SHP77 treated with DMSO at 0.1 percent for 48 hours (cell line): ENCODE measurements at regions not wholly inside any gene's neighbourhood (a gene's known extent, or its start where the extent isn't known, plus 50 kb on each side); places are given as distances from the start of the nearest gene placed in this dataset.
"Not testable (repeated sequence)": the region's sequence is repeated elsewhere in the genome, so short reads cannot be mapped to it uniquely, and the experiment has no call there.

ENCODE experiments used
- DNase-seq: peaks from one replicate; lab custom pipeline; 2025; lab: John Stamatoyannopoulos, UW

DNA sequence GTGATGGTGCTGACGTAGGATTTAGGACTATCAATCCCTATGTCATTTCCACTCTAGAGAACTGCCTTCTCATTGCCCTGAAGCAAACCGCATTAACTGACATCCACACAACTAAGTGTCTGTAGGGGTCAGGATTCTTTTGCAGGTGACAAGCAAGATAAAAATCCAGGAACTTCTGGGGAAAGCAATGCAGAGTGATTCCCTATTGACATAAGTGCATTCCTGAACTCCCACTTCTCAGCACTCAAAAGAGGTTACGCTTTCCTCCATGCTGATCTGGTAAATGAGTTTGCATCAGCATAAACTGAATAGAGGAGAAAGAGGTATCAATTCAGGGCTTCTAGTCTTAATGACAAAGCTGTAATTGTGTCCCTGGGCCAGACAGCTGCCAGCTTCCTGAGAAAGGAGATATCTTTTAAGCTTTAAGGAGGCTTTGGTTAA lies 224.6 kb upstream of the ISX start:
- DNase-seq, result no peak

GRCh38 chr22:34841911-34842310 lies 224.0 kb upstream of the ISX start:
- DNase-seq, result no peak

DNA sequence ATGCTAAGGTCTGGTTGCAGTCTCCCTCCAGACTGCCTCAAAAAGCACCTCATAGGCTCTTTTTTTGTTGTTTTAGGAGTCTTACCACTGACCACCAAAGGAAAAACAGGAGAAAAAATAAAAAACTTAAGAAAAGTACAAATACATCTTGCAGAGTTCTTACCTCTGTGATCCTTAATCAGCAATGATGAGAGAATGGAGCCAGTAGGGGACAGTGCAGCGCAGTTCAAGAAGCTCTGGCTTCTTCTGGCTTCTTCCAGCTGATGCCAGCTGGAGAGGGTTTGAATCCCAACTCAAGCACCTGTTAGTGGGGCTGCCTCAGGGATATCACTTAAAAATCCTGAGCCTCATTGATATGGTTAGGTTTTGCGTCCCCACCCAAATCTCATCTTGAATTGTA lies 223.3 kb upstream of the ISX start:
- no peak for DNase-seq

DNA sequence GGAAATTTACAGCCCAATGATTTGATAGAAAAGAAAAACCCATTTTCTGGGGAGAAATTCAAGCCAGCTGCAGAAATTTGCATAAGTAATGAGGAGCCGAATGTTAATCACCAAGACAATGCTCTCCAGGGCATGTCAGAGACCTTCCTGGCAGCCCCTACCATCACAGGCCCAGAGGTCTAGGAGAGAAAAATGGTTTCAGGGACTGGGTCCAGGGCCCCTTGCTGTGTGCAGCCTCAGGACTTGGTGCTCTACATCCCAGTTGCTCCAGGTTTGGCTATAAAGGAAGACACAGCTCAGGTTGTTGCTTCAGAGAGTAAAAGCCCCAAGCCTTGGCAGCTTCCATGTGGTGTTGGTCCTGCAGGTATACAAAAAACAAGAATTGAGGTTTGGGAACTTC lies 222.2 kb upstream of the ISX start:
- DNase-seq, result not testable (repeated sequence)

DNA sequence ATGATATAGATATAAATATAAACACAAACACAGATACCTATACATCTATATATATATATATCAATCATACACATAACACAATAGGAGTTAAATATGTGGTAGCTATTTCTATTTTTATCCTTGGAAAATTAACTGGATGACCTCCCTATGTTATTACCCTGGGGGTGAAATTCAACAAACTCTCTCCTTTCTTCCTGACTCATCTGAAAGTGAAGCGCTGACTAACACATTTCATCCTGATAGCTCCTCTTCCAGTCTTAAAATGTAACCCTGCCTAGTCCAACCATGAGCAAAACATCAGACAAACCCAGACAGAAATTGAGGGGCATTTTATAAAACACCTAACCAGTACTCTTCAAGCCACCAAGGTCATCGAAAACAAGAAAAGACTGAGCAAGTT lies 220.6 kb upstream of the ISX start:
- DNase-seq, result no peak

GRCh38 chr22:34847072-34847471 lies 218.9 kb upstream of the ISX start:
- no peak for DNase-seq

GRCh38 chr22:34849965-34850364 lies 216.0 kb upstream of the ISX start:
- DNase-seq, result no peak

DNA sequence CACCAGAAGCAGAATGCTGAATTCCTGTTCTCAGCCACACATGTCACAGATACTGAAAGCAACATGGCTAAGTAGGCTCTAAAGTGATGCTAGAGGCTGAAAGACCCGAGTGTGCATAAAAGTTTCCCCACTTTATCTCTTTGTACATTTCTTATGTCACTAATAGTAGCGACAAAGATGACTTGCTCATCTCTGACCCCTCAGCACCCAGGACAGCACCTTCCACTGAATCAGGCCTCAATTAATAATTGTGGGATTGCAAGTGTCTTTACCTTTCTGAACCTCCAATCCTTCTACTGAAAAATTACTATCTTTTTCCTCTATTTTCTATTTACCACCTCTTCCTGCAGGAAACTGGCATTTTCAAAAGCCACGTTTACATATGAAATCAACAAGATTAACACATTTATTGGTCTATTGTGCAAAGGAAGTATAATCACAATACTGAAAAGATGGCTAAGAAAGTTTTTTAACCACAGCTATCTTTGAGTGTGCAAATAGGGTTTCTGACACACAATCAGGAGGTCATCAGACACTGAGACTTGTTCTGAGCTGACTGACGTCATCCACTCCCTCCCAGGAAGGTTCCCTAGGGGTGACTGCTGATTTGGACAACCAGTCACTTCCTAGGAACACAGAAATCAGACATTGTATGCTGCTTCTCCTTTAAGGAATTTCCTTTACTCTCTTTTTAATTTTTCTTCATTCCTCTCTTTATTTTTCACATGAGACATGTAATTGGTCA lies 213.9 kb upstream of the ISX start:
- DNase-seq, result no peak

- DNase-seq, result no peak
Measured at GRCh38 chr22:34855471-34855870, 210.5 kb upstream of the ISX start.

- no peak for DNase-seq
Measured at GRCh38 chr22:34858066-34858465, 207.9 kb upstream of the ISX start.

GRCh38 chr22:34861787-34862186 lies 204.2 kb upstream of the ISX start:
- no peak for DNase-seq

DNA sequence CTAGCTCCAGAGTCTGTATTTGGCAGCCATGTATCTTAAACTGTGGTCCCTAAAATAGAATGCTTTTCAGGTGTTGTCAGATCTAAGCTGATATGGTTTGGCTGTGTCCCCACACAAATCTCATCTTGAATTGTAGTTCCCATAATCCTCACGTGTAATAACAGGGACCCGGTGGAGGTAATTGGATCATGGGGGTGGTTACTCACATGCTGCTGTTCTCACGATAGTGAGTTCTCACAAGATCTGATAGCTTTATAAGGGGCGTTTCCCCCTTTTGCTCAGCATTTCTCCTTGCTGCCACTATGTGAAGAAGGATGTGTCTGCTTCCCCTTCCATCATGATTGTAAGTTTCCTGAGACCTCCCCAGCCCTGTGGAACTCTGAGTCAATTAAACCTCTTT lies 199.9 kb upstream of the ISX start:
- no peak for DNase-seq

DNA sequence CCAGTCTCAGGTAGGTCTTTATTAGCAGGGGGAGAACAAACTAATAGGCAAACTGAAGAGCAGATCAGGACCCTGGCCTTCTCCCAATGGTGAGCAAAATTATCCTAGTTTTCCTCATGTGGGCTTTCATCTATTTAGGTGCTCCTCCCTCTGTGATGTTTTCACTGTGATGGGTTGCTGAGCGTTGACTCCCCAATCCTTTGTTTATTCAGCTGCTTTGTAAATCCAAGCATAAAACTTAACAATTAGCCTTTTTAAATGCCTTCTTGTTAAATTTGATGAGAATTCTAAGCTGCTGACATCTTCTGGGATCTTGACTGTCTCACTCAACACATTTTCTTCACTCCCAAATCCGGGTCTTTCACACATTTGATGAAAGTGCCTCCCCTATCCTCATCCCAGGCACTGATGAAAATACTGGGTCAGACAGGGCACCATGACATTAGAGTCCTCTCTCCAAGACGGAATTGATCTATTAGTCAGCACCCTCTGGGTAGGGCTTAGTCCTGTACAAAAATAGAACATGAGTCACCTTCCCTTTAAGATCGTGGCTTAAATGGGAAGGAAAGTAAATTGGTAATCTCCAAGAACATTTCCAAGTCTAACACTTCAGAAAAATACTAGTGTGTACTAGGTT lies 199.3 kb upstream of the ISX start:
- no peak for DNase-seq

DNA sequence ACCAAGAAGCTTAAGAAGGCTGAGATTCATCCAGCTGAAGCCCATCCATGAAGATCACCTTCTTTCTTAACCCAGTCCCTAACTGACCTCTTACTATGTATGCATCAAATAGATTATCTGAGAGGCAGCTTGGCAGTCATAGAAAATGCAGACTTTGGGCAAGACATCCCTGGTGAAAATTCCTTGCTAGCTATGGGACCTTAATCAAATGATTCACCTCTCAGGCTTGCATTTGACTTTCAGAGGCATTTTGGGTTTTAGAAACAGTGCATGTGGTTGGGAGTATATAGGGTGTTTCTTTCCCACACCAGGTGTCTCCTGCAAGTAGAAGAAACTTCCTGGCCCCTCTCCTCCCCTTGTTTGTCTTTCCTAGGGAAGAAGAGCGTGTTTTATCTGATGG lies 188.5 kb upstream of the ISX start:
- DNase-seq, result no peak

- no peak for DNase-seq
Measured at GRCh38 chr22:34878171-34878570, 187.8 kb upstream of the ISX start.

DNA sequence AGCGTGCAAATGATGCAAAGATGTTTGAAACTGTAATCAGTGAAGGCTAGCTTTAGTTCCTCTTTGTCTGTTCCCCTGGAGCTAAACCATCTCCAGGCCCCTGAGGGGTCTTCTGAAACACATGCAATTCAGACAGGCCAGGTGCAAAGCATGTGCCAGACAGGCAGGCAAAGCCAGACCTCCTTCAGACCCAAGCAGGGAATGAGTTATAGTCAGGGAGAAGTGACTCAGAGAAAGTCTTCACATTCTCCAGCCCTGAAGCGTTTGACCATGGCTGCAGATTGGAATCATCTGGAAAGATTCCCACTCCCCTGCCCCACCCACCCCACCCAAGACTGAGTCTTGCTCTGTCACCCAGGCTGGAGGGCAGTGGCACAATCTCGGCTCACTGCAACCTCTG lies 187.0 kb upstream of the ISX start:
- no peak for DNase-seq

- DNase-seq, result no peak
Measured at GRCh38 chr22:34880662-34881061, 185.3 kb upstream of the ISX start.

DNA sequence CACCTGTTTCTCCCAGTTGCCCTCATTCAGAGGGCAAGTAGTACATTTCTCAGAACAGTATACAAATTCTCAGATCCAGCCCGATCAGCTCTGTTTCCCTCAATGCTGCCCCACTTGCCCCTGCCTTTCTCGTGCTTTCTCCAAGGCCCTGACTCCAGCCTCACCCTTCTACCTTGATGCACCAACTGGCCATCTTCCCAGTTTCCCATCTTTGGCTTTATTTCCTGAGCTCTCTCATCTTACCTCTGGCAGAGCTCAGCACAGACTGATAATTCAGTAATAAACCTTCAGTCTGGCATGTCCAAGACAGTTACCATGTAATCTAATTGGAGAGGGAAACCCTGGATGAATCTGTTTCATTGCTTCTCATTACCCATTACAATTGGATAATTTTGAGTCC lies 184.5 kb upstream of the ISX start:
- DNase-seq, result no peak

GRCh38 chr22:34885852-34886251 lies 180.1 kb upstream of the ISX start:
- no peak for DNase-seq

GRCh38 chr22:34886391-34886790 lies 179.6 kb upstream of the ISX start:
- no peak for DNase-seq

DNA sequence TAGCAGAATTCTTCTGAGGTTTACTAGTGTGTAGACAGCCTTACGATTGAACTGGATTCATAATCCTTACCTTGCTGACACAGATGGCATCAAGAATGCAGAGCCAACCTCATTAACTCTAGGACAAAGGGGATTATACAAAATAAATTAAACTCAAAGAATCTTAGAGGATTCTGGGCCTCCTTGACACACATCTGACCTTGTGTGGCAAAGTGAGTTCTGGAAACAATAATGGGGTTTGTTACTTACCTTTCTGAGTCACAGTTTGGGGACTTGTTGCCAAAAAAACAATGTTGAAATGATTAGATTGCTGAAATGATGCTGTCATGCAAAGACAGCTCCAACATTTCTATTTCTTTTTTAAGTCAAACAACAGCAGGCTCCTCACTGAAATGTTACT lies 179.1 kb upstream of the ISX start:
- no peak for DNase-seq

DNA sequence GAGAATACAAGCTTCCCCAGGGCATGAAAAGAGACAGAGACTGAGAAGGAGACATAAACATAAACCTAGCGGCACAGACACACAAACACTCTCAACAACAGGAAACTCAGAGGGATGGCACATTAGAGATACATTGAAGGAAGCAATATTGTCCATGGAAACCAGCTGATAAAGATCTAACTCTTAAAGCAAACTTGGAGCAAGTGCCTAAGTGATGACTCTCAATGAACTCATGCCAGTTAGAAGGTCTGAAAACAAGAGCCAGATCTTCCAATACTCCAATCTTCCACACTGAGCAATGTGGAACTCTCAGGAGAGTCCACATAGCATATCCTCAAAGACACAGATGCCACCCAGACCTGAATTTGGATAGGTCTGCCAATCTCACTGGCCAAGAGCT lies 168.8 kb upstream of the ISX start:
- no peak for DNase-seq

GRCh38 chr22:34902335-34902734 lies 163.6 kb upstream of the ISX start:
- no peak for DNase-seq

- no peak for DNase-seq
Measured at GRCh38 chr22:34903416-34903815, 162.5 kb upstream of the ISX start.
